GM10266 (cell line): ENCODE measurements at regions not wholly inside any gene's neighbourhood (a gene's known extent, or its start where the extent isn't known, plus 50 kb on each side); places are given as distances from the start of the nearest gene placed in this dataset.

ENCODE experiments used
- DNase-seq: peaks from one replicate; pipeline ENCODE4 v3.0.0; 2012; ENCODE audit errors: extremely low spot score
- CTCF ChIP-seq: IDR thresholded peaks from 2 replicates; pipeline ENCODE4 v1.5.1; 2012; ENCODE audit warnings: mild to moderate bottlenecking, low read depth; ENCODE audit not compliant: control insufficient read depth, insufficient read depth; ENCODE audit errors: missing control alignments

GRCh38 chr9:79976257-79977073 is 404.7 kb downstream of the TLE4 start:
- DNase-seq, result no peak
- no peak for TF ChIP-seq CTCF

- DNase-seq, result no peak
- TF ChIP-seq CTCF, result no peak
Measured at GRCh38 chr9:79975621-79976256, 404.0 kb downstream of the TLE4 start.

GRCh38 chr9:79974806-79975422 is 403.1 kb downstream of the TLE4 start:
- no peak for TF ChIP-seq CTCF

GRCh38 chr9:79973627-79974026 is 401.9 kb downstream of the TLE4 start:
- no peak for DNase-seq
- TF ChIP-seq CTCF, result no peak

More at GRCh38 chr9:79974806-79975422, 403.1 kb downstream of the TLE4 start:
- no peak for DNase-seq

- no peak for DNase-seq
- no peak for TF ChIP-seq CTCF
Measured at GRCh38 chr9:79970146-79970425, 398.3 kb downstream of the TLE4 start.

- no peak for TF ChIP-seq CTCF
- DNase-seq, result no peak
Measured at GRCh38 chr9:79969393-79970145, 397.8 kb downstream of the TLE4 start.
